ENCODE measurements at regions not wholly inside any gene's neighbourhood (a gene's known extent, or its start where the extent isn't known, plus 50 kb on each side); places are given as distances from the start of the nearest gene placed in this dataset.

DNA sequence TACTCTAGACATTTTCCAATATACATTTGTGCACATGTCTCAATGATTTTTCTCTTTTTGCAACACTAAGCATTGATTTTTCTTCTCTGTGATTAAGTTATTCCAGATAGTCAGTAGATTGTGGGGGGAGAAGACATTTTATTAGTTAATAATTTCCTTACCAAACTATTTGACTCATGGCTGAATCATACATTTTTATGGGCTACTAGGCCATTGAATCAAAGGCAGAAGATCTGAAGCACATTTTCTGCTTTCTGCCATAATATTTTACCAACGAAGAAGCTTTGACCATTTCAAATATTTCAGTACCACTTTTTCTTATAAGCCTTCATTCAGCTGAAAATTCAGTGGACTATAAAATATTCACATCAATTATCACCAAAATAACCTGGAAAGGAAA, 175.6 kb downstream of the IRX2 start:
- TF ChIP-seq EP300 (IDR thresholded peaks at IDR 0.05) (no peak), POLR2A (IDR thresholded peaks at IDR 0.05) (no peak)
- TF ChIP-seq, protein P1, sequence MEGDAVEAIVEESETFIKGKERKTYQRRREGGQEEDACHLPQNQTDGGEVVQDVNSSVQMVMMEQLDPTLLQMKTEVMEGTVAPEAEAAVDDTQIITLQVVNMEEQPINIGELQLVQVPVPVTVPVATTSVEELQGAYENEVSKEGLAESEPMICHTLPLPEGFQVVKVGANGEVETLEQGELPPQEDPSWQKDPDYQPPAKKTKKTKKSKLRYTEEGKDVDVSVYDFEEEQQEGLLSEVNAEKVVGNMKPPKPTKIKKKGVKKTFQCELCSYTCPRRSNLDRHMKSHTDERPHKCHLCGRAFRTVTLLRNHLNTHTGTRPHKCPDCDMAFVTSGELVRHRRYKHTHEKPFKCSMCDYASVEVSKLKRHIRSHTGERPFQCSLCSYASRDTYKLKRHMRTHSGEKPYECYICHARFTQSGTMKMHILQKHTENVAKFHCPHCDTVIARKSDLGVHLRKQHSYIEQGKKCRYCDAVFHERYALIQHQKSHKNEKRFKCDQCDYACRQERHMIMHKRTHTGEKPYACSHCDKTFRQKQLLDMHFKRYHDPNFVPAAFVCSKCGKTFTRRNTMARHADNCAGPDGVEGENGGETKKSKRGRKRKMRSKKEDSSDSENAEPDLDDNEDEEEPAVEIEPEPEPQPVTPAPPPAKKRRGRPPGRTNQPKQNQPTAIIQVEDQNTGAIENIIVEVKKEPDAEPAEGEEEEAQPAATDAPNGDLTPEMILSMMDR (IDR thresholded peaks at IDR 0.05) = no peak
